HG03521 (cell line): ENCODE measurements at regions not wholly inside any gene's neighbourhood (a gene's known extent, or its start where the extent isn't known, plus 50 kb on each side); places are given as distances from the start of the nearest gene placed in this dataset.

Experiments used
- ATAC-seq: cut with Tn5 transposase; IDR thresholded peaks from one replicate; pipeline ENCODE4 v1.9.1; 2021; ENCODE audit warnings: mild to moderate bottlenecking, moderate library complexity; ENCODE audit not compliant: unreplicated experiment

DNA sequence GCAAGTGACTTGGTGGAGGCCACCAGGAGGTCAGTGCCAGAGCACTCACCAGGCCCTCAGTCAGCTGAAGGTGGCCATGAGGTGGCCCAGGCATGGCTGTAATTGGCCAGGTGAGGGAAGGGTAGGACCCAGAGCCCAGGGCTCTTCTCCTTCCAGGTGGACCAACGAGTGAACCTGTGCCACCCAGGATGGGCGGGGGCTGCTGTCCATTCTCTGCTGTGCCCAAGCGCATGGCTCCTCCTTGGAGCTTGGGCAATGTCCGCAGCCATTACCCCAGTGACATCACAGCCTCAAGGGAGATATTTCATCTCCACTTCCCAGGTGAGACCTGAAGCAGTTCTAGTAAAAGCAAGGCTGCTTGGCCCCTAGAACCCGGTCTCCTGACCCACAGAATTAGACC is 303.0 kb upstream of the FOXF1 start:
- no peak for ATAC-seq

DNA sequence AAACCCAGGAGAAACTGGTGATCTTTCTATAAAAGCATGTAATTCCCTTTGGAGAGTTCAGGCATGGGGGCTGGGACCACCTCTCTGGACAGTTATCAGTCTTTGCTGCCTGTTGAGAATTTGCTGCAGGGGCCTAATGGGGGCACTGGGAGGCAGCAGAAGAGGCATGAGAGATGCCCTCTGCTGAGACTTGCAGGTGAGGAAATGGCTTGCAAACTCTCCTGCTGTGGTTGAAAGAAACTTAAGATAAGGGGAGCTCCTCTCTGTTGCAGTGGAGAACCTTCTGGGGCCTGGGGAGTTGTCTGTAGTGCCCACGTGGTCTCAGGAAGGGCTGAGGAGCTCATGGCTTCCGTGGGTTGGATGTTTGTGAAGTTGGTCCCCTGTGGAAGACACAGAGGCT is 301.1 kb upstream of the FOXF1 start:
- ATAC-seq = no peak

DNA sequence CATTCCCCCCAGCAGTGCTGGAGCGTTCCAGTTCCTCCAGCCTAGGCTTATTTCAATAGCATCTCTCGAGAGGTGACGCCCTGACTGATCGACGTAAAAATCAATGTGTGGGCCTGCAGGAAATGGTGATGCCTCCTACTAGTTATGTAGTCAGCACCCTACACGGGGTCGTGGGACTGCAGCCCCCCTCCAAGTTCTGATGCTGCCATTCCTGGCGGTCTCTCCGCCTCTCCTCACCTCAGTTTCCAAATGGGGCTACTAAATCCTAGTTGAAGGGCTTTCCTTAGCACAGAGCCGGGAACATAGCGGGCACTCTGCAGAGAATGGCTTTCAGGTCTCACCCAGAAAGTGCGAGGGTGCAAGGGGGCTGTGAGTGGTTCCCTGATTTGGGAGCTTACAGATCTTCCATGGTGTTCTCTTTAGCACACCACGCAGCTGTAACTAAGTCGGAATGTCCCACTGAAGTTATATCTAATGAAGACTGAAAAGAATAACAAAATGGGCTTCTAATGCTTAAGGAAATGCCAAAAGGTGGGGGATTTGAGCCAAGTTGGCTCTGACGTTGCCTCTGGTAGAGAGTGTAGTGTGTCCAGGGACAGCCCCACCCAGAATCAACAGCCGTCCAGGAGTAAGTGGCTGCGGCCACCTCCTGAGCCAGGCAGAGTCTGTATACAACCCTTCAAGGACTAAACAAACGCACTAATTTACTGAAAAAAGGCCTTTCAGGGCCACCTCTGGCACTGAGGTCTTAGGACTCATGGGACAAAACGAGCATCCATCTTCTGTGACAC is 299.7 kb upstream of the FOXF1 start:
- no peak for ATAC-seq

DNA sequence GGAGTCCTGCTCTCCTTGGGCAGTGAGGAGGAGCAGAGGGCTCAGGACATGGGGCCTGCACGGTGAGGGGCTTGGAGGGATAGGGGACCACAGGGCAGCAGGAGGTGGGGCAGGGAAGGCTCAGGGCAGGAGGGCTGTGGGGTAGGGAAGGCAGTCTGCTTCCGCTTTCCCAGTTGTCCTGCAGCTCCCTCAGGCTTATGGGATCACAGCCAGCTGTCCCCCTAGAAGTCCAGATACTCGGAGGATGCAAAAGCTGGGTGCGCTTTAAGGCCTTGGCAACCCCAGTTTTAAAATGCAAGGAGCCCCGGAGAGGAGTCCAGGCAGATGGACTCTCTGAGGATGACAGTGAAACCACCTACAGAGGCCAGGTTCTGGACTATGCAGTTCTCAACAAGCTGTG is 299.1 kb upstream of the FOXF1 start:
- no peak for ATAC-seq

DNA sequence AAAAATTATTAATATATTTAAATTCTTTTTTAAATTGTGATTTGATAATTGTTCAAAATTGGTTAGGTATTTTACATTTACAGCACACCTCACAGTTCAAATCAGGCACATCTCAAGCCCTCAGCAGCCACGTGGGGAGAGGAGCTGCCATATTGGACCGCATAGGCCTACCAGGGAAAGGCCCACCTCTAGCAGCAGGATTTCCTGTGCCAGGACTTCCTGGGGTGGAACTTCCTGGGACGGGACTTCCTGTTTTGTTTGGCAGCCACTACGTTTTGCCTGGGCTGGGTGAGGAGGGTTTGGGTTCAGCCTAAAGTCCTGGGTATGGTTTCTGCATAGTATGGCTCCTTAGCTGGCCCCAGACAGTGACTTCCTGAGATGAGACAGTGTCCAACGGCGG is 298.5 kb upstream of the FOXF1 start:
- ATAC-seq = no peak

DNA sequence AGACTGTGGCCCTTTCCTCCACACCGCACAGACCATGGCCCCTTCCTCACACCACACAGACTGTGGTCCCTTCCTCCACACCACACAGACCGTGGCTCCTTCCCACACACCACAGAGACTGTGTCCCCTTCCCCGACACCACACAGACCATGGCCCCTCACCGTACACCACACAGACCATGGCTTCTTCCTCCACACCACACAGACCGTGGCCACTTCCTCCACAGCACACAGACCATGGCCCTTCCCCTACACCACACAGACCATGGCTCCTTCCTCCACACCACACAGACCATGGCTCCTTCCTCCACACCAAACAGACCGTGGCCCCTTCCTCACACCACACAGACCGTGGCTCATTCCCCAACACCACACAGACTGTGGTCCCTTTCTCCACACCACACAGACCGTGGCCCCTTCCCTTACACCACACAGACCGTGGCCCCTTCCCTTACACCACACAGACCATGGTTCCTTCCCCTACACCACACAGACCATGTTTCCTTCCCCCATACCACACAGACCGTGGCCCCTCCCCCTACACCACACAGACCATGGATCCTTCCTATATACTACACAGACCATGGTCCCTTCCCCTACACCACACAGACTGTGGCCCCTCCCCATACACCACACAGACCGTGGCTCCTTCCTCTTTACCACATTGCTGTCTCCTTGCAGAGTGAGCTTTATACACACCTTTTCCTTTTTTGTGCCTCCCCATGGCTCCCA is 297.5 kb upstream of the FOXF1 start:
- no peak for ATAC-seq

DNA sequence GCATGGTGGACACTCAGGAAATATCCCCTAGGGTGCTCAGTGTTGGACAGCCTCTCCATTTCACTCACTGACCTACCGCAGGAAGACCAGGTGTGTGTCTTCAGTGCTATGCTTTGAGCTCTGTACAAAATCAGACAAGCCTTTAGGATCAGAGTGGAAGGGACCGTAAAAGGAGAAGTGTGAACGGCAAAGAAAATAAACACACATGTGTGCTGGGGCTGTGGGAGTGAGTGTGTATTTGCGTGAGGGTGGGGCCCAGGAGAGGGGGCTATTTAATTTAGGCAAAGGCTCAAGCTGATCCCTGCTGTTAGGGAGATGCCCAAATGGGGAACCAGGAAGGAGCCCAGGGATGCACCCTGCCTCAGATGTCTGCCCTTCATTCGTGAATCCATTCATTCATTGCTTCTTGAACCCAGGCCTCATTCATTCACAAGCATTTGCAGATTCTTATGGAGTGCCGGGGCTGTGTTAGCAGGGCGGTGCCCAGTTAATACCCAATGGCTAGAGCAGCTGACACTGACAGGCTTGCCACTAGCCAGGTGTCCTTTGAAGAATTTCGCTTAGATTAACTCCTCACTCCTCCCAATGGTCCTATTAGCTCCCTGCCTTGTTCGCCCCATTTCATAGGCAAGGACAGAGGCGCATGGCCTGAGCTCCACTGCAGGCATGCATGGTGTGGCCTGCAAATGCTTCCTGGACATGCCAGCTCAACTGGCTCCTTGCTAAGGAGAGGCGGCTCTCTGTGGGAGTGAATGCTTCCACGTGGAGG is 296.7 kb upstream of the FOXF1 start:
- ATAC-seq = no peak

DNA sequence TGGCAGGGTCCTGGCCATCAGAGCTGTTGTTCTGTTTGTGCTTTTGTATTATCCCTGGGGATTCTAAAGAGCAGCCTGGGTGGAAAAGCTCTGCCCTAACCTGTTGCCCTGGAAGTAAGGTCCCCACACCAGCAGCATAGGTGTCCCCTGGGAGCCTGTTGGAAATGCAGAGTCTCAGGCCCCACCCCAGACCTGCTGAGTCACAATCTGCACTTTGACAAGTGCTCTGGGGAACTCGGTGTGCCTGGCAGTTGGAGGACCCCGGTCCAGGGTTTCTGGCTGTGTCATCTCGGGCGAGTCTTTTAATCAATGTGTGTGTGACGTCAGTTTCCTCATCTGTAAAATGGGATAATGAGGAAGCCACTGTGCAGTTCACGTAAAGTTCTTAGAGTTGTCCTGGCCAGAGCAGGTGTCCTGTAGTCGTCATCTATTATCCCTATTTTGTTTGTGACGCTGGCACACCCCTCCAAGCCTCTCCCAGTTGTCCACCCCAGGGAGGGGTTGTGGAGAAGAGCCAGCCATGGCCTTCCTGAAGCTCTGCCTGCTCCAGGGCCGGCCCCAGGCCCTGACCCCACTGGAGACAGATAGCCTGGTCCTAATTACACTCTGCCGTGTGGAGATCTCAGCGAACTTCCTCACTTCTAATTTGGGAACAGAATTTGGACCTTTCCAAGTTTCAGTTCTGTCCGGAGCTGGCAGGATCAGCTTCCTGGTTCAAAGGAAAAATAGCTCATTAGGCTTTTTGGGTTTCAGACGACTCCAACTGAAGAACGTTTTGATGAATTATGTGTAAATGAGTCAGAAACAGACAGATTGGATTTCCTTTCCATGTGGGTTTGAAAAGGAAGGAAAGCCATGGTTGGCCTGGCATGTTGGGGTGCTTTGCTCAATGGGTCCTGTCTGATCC is 295.7 kb upstream of the FOXF1 start:
- ATAC-seq = no peak

DNA sequence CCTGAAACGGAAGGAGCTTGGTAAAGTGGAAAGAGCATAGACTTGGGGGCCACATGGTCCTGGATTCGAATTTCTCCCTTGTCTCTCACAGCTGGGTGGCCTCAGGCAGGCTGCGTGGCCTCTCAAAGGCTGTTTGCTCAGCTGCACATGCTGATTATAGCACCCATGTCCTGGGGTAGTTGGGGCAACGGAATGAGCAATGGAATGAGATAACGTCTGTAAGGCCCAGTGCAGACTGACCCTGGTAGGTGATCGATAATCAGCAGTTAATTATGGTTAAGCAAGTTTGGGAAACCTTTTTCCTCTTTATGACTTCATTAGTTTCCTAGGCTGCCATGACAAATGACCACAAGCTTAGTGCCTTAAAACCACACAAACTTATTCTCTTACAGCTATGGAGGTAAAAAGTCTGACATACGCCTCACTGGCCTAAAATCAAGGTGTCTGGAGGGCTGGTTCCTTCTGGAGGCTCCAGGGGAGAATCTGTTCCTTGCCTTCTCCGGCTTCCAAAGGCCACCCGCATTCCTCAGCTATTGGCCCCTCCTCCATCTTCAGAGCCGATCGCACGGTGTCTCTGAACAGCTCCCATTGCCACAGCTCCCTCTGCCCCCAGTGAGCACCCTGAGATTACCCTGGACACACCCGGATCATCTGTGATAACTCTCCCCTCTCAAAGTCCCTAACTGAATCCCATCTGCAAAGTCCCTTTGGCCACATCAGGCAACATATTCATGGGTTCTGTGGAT is 294.9 kb upstream of the FOXF1 start:
- ATAC-seq = no peak

DNA sequence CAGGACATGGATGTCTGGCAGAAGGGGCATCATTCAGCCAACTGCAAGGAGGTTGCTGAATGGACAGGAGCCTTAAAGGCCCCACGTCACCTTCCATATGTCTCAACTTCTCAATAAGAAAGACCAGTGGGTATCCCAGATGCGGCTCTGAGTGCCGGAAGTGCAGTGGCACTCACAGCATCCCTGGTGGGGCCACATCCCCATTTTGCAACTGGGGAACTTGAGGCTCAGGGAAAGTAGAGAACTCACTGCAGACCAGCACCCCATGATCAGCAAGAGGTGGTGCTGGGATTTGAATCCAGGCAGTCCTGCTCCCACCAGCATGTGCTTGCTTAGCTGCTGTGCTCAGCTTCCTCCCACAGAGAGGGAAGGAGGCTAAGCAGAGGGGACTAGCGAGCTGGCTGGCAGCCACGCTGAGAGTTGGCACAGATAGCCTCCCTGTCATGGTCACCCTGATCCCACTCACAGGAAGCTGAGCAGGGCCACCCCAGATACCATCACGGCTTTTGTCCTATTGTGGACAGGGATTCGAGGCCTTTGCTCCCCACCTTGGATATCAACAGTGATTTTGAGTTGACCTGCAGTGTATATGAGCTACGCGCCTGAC is 294.2 kb upstream of the FOXF1 start:
- ATAC-seq = no peak

DNA sequence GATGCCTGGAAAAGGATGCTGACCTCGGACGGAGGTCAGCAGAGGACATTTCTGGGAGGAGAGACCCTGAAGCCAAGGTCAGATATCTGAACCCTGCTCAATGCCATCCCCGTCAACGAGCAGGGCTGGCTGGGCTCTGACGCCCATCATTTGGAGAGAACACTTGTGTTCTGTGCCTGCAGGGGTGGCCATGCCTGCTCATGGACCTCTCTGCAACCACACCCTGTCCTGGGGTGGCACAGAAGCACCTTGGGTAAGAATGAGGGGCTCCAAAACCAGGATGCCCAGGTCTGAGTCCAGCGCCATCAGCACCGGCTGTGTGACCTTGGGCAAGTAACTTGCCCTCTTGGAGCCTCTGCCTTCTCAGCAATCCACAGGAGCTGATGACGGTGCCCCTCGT is 293.7 kb upstream of the FOXF1 start:
- no peak for ATAC-seq

DNA sequence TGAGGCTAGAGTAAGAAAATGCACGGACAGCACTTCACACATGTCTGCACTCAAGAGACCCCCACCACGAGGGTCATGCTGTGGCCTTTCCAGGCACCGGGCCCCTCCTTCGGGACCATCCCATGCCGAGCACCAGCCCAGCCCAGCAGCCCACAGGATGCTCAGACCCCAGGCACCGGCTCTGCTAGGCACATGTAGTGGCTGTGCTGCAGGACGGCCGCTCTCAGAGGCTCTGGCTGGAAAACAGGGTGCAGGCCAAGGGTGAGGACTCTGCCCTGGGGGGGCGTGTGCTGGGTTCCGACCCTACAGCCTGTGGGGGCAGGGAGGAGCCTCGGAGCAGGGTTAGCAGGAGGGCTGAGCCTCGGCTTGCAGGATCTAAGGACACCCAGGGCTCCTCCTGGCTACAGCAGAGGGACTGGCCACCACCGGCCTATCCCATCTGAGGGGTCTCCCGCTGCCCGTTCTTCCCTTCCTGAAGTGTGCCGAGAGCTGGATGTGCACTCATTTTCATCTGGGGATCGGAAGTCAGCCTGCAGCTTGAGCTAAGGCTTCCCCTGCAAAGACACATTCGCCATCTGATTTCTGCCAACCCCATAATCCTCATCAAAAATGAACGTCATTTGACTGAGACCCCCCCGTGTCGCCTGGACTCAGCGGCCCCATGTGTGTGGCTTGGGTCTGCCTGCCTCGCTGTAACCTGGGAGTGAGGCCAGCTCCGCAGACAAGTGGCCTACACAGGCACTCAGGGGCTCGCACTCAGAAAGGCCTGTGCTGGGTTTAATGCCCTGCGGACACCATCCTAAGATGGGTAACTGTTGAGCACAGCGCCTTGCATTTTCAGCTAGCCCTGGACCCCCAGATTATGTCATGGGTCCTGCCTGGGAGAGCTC is 293.1 kb upstream of the FOXF1 start:
- ATAC-seq = no peak

DNA sequence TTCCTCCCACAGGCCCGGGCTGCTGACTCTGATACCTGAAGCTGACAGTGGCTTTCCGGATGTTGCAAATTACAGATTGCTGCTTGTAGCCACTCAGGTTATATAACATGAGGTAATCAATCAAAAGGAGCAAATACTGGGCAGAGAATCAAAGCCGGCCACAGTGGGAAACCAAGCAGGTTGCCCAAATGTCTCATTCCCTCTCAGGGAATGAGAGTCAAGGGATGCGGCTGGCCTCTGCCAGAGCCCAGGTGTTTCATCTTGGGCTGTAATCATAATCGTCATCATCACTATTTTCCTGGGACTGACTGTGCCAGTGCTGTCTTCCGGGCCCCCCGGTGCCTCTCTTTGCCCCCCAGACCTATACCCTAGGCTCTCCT is 292.4 kb upstream of the FOXF1 start:
- ATAC-seq = no peak

DNA sequence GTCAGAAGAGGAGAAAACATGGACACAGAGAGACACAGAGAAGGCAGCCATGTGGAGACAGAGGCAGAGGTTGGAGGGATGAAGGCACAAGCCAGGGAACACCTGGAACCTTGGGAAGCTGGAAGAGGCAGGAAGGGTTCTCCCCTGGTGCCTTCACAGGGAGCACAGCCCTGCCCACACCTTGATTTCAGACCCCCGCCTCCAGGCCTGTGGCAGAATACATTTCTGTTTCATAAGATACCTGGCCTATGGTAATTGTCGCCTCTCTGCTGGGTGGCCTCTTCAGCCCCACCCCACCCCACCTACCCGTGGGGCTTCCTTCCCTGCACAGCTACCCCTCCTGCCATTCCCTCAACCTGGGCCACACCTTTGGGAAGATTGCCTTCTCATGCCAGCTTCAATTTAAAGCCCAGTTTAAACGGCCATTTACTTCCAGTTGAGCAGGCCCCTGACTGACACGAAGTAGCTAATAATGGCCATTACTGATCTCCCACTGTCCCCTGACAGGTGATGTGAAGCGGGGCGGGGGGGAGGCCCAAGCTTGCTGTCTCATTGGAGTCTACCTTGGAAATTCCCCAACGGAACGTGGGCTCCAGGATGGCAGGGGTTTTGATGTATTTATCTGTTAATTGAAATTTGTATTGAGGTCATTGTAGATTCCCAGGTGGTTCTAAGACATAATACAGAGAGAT is 291.7 kb upstream of the FOXF1 start:
- no peak for ATAC-seq

DNA sequence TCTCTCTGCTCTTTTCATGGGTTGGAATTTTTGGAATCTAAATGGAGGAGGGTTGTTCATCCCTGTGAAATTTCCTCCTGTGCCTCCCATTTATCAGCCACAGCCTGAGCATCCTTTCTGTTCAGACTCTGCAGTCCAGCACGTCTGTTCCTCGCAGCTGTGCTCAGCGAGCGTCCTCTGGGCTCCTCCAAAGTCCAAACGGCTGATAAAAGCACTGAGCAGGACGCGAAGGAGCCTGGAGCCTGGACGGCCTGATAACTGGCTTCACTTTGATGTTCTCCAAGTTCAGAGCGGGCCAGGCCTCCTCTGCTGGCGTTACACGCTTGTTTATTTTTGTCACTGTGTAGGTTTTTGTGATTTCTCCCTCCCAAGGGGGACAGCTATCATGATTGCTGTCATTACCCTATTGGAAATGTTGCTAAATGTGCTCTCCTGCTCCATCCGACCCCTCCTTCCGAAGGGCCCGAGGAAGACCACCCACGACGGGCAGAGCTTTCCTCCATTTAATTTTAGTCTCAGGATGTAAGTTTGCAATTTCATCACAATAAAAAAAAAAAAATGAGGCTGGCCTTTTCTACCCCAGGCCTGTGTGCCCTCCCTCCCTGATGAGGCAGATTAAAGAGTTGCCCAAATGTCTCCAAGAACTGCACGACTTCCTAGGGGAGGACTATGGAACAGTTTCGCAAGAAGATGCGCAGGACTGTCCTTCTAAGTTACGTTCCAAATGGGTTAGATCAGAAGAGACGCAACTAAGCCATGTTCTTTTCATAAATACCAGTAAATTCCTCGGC is 290.5 kb upstream of the FOXF1 start:
- no peak for ATAC-seq

DNA sequence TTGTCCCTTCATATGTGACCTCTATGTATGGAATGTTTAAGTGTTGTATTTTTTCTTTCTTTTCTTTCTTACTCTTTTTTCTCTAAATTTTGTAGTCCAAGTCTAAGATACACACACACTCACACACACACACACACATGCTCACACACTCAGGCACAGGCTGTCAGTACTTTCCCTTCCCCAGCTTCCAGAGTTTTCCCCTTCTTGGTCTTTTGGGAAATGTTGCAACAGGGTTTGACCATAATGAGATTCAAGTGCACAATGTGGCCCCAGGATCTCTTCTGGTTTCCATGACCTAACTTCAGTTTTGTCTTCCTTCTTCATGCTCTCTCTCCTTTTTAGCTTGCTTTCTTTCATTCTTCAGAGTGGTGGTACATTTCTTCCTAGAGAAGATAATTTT is 289.8 kb upstream of the FOXF1 start:
- no peak for ATAC-seq

DNA sequence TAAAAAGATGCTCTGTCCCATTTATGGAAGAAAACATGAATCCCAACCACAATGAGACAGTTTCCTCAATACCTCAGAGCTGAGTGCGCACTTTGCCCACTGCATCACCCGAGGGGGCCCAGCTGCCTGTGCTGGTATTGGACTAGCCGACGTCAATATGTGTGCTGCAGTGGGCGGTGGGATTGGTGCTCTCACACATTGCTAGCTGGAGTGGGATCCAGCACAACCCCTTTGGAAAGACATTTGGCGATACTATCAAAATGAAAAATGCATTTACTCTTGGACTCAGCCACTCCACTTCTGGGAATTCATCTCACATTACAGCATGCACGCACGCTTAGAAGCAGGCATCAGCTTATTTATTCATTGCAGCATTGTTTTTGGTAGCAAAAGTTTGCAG is 289.2 kb upstream of the FOXF1 start:
- ATAC-seq = no peak
